ENCODE measurements at regions not wholly inside any gene's neighbourhood (a gene's known extent, or its start where the extent isn't known, plus 50 kb on each side); places are given as distances from the start of the nearest gene placed in this dataset.

- TF ChIP-seq CTCF (IDR thresholded peaks at IDR 0.05) (no peak), SIN3A (IDR thresholded peaks at IDR 0.05; ENCODE audit: borderline replicate concordance, insufficient read depth, low read depth, low read length) (no peak)
These were observed 446.6 kb downstream of the SIPA1L2 start for GRCh38 chr1:232183266-232183800.
